ENCODE measurements at regions not wholly inside any gene's neighbourhood (a gene's known extent, or its start where the extent isn't known, plus 50 kb on each side); places are given as distances from the start of the nearest gene placed in this dataset.

- no peak for TF ChIP-seq CTCF (IDR thresholded peaks at IDR 0.05; ENCODE audit: insufficient read depth, low read length)
- H3K4me3 ChIP-seq (ENCODE audit: low read depth, low read length), result no peak overlapping the region
- DNase-seq (ENCODE audit: low read depth), result no peak
Observed at GRCh38 chr11:127332896-127333295, 332.3 kb upstream of the KIRREL3 start.

GRCh38 chr11:127330044-127330443 lies 329.5 kb upstream of the KIRREL3 start:
- TF ChIP-seq CTCF (IDR thresholded peaks at IDR 0.05; ENCODE audit: insufficient read depth, low read length), result no peak
- DNase-seq (ENCODE audit: low read depth), result no peak
- H3K4me3 ChIP-seq (ENCODE audit: low read depth, low read length), result no peak overlapping the region

- H3K4me3 ChIP-seq (ENCODE audit: low read depth, low read length), result no peak overlapping the region
- no peak for TF ChIP-seq CTCF (IDR thresholded peaks at IDR 0.05; ENCODE audit: insufficient read depth, low read length)
- DNase-seq (ENCODE audit: low read depth), result no peak
Observed at GRCh38 chr11:127308291-127308690, 307.7 kb upstream of the KIRREL3 start.

GRCh38 chr11:127307700-127308099 lies 307.1 kb upstream of the KIRREL3 start:
- H3K4me3 ChIP-seq (ENCODE audit: low read depth, low read length), result no peak overlapping the region
- no peak for TF ChIP-seq CTCF (IDR thresholded peaks at IDR 0.05; ENCODE audit: insufficient read depth, low read length)
- no peak for DNase-seq (ENCODE audit: low read depth)

GRCh38 chr11:127304634-127305033 lies 304.1 kb upstream of the KIRREL3 start:
- DNase-seq (ENCODE audit: low read depth), result no peak
- no peak overlapping the region for H3K4me3 ChIP-seq (ENCODE audit: low read depth, low read length)
- TF ChIP-seq CTCF (IDR thresholded peaks at IDR 0.05; ENCODE audit: insufficient read depth, low read length), result no peak

GRCh38 chr11:127288926-127289325 lies 288.4 kb upstream of the KIRREL3 start:
- no peak overlapping the region for H3K4me3 ChIP-seq (ENCODE audit: low read depth, low read length)
- DNase-seq (ENCODE audit: low read depth), result no peak
- TF ChIP-seq CTCF (IDR thresholded peaks at IDR 0.05; ENCODE audit: insufficient read depth, low read length), result no peak

GRCh38 chr11:127281534-127281933 lies 281.0 kb upstream of the KIRREL3 start:
- DNase-seq (ENCODE audit: low read depth), result no peak
- H3K4me3 ChIP-seq (ENCODE audit: low read depth, low read length), result no peak overlapping the region
- no peak for TF ChIP-seq CTCF (IDR thresholded peaks at IDR 0.05; ENCODE audit: insufficient read depth, low read length)

All from fibroblast of the aortic adventitia (primary cell).